ENCODE measurements at regions not wholly inside any gene's neighbourhood (a gene's known extent, or its start where the extent isn't known, plus 50 kb on each side); places are given as distances from the start of the nearest gene placed in this dataset.
"Not testable (repeated sequence)": the region's sequence is repeated elsewhere in the genome, so short reads cannot be mapped to it uniquely, and the experiment has no call there.

GRCh38 chr4:167811958-167812357 lies 280.4 kb upstream of the ANXA10 start:
- DNase-seq (ENCODE audit: low read depth), result no peak

- DNase-seq (ENCODE audit: low read depth), result no peak
These were observed 266.1 kb upstream of the ANXA10 start for GRCh38 chr4:167826281-167826680.

GRCh38 chr4:167831855-167832254 lies 260.5 kb upstream of the ANXA10 start:
- DNase-seq (ENCODE audit: low read depth), result no peak

DNA sequence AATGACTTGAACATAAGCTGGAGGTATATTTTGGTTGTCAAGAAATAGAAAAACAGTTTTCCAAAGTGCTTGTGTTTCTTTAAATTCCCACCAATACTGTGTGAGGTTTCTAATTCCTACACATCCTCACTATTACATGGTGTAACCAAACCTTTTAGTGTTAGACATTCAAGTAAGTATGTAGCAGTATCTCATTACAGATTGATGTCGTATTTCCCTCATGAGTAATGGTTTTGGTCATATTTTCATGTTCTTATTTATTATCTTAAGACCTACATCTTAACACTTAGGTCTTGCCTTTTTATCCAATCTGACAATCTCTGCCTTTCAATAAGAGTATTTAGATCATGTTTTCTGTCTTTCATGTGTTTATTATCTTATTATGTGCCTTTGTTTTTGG lies 253.7 kb upstream of the ANXA10 start:
- no peak for DNase-seq (ENCODE audit: low read depth)

DNA sequence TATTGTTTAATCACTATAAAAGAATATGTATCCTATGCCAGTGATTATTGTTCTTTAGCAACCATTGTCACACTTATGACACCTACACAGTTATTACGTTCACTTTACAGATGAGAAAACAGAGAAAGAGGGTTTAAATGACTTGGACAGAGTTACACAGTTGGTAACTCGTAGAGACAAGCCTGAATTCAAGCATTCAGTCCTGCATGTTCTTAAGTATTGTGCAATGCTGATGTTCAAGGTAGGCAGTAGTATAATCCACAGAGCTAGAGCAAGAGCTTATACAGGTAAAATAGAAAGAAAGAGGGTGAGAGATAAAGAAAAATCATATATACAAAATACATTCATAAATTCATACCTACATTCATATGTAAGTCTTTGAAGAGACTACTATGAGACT lies 249.8 kb upstream of the ANXA10 start:
- no peak for DNase-seq (ENCODE audit: low read depth)

- no peak for DNase-seq (ENCODE audit: low read depth)
These were observed 237.5 kb upstream of the ANXA10 start for GRCh38 chr4:167854881-167855280.

DNA sequence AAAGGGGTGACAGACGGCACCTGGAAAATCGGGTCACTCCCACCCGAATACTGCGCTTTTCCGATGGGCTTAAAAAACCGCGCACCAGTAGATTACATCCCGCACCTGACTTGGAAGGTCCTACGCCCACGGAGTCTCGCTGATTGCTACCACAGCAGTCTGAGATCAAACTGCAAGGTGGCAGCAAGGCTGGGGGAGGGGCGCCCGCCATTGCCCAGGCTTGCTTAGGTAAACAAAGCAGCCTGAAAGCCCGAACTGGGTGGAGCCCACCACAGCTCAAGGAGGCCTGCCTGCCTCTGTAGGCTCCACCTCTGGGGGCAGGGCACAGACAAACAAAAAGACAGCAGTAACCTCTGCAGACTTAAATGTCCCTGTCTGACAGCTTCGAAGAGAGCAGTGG lies 234.2 kb upstream of the ANXA10 start:
- not testable (repeated sequence) for DNase-seq (ENCODE audit: low read depth)

DNA sequence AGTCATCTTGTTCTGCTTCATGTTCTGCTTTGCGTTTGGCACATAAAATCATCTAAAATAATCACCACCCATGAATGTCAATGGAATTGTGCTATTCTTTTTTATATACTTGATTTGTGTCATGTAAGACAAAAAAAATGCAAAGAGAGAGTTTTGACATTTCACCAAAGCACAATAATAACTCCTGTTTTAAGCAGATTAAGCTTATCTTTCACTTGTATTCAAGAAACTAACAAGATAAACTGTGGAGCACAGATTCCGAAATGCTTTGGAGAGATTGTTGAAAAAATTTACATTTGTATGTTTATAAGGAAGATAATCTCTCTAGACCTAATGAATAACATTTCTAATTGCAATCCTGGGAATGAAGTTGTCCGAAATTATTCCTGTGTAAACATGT lies 225.1 kb upstream of the ANXA10 start:
- no peak for DNase-seq (ENCODE audit: low read depth)

GRCh38 chr4:167868163-167868562 lies 224.2 kb upstream of the ANXA10 start:
- no peak for DNase-seq (ENCODE audit: low read depth)

- DNase-seq (ENCODE audit: low read depth), result no peak
These were observed 218.8 kb upstream of the ANXA10 start for GRCh38 chr4:167873496-167873895.

GRCh38 chr4:167876091-167876490 lies 216.2 kb upstream of the ANXA10 start:
- not testable (repeated sequence) for DNase-seq (ENCODE audit: low read depth)

GRCh38 chr4:167877826-167878225 lies 214.5 kb upstream of the ANXA10 start:
- DNase-seq (ENCODE audit: low read depth), result not testable (repeated sequence)

DNA sequence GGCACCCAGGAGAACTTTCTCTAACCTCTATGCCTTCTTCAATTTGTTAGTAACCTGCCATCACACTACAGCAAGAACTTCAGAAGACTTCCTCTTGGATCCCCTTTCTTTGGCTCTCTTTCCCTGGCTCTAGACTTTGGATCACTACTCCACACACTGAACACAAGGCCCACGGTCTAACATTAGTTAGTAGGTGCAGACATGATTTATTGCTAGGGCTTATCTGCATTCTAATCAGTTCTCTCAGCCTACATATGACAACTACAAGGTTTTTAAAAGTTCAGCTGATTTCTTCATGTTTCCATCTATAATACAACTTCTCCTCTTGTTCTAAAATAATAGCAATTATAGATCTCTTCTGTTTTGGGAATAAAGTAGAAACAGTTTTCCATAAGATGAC lies 209.1 kb upstream of the ANXA10 start:
- no peak for DNase-seq (ENCODE audit: low read depth)

DNA sequence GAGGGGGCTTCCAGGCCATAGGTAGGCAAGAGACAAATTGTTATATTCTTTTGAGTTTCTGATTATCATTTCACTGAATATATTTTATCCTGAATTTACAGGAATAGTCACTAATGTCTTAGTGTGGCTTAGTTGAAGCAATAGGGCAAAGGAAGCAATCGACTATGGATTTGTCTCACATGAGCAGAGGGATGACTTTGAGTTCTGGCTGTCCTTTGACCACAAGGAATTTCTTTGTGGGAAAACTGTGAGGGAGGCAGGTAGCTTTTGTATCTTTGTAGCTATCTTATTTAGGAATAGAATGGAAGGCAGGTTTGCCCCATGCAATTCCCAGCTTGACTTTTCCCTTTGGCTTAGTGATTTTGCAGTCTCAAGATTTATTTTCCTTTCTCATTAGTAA lies 207.3 kb upstream of the ANXA10 start:
- DNase-seq (ENCODE audit: low read depth), result no peak

DNA sequence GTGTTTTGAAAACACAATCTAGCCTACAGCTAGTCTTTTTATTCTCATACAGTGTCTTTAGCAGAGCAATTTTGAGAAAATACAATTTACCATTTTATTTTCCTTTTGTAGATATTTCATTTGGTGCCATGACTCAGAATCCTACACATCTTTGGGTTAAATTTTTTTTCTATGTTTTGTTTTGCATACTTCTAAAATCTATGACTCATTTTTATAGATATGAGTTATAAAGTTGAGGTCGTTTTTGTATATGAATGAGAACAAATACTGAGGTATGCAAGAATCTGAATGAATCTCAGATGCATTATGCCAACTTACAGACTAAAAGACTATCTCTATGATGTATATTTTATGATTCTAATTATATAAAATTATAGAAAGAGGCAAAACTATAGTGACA lies 206.5 kb upstream of the ANXA10 start:
- no peak for DNase-seq (ENCODE audit: low read depth)

- DNase-seq (ENCODE audit: low read depth), result no peak
These were observed 204.6 kb upstream of the ANXA10 start for GRCh38 chr4:167887726-167888125.

GRCh38 chr4:167890226-167890625 lies 202.1 kb upstream of the ANXA10 start:
- DNase-seq (ENCODE audit: low read depth), result no peak

- DNase-seq (ENCODE audit: low read depth), result no peak
These were observed 198.8 kb upstream of the ANXA10 start for GRCh38 chr4:167893531-167893930.

DNA sequence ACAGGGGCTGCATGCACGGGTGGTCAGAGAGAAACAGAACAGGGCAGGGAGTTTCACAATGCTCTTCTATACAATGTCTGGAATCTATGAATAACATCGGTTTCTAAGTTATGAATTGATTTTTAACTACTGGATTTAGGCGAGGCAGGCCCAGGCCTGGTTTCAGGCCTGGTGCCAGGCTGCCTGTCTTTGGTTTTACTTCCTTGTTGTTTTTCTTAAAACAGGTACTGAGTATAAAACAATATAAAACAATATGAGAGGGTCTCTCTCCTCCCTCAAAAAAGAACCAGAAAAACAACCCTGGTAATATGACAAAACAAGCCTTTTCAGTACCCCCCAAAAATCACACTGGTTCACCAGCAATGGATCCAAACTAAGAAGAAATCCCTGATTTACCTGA lies 196.1 kb upstream of the ANXA10 start:
- DNase-seq (ENCODE audit: low read depth), result not testable (repeated sequence)

GRCh38 chr4:167897116-167897515 lies 195.2 kb upstream of the ANXA10 start:
- no peak for DNase-seq (ENCODE audit: low read depth)

DNA sequence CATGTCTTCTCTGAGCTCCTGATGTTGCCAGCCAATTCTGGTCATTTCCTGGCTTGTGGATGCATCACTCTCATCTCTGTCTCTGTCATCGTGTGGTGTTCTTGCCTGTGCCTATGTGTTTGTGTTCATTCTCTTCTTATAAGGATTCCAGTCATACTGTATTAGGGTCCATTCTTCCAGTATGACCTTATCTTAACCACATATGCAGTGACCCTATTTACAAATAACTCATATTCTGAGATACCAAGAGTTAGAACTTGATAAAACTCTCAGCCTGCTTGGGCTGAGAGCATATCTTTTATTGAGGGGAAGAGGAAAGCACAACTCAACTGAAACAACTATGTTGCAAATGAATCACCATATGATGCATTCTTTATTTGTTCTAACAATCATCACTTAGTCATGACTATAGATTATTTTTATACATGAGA lies 189.0 kb upstream of the ANXA10 start:
- no peak for DNase-seq (ENCODE audit: low read depth)

DNA sequence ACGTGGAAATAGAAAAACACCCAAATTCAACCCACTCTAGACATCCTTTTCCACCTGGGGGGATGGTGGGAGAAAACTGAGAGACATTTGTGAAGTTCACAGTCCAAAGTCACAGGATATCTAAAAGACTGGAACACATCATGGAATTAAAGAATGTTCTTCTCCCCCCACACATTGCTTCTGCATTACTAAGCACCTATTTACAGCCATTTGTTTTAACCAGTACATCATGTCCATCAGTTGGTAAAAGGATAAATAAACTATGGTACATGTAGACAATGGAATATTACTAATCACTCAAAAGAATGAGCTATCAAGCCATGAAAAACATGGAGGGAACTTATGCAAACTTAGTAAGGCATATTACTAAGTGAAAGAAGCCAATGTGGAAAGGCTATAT lies 185.5 kb upstream of the ANXA10 start:
- DNase-seq (ENCODE audit: low read depth), result no peak

DNA sequence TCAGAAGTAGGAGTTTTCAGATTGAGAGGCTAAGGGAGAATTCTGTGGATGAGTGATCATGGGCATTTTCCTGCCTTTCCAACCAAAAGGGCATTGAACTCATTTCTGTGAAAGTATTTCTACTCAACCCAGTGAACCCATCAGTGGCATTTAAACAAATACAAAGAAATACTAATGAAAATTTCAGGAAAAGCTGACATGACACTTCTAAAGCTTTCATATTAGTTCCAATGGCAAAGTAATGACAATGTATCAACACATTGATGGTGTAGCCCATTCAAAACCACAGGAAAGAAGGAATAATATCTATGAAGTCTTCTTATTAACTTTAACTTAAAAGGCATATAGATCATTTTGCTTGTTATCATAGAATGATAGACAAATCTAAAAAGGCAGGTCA lies 183.5 kb upstream of the ANXA10 start:
- no peak for DNase-seq (ENCODE audit: low read depth)

GRCh38 chr4:167912535-167912934 lies 179.8 kb upstream of the ANXA10 start:
- not testable (repeated sequence) for DNase-seq (ENCODE audit: low read depth)

DNA sequence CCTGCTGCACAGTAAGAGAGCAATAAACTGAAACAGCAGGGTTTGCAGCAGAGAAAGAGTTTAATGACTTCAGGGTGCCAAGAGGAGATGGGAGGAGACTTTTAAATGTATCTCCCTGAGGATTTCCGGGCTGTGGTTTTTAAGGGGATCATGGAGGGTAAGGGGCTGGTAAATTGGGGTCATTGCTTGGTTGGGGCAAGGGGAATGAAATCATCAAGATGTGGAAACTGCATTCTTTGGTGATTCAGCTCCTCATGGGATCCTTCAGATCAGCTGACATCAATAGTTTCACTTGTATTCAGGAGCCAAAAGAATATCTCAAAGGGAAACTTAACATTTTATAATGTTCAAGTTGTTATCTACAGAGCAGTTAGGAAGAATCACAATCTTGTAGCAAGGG lies 174.3 kb upstream of the ANXA10 start:
- DNase-seq (ENCODE audit: low read depth), result no peak
